ENCODE measurements at regions not wholly inside any gene's neighbourhood (a gene's known extent, or its start where the extent isn't known, plus 50 kb on each side); places are given as distances from the start of the nearest gene placed in this dataset.

GRCh38 chr14:30303350-30303749 lies 255.6 kb upstream of the G2E3 start:
- no peaks in the 10 kb centered on the region for H3K4me1 ChIP-seq (ENCODE audit: insufficient read depth, low read length)
- H3T11ph ChIP-seq (ENCODE audit: low read length), result no peak overlapping the region
- H4K91ac ChIP-seq (ENCODE audit: insufficient read length, low read depth, low read length), result no peak overlapping the region
- H3K79me2 ChIP-seq (ENCODE audit: insufficient read depth, low read length), result no peaks in the 10 kb centered on the region
- H3K23ac ChIP-seq (ENCODE audit: insufficient read length, low read depth, low read length), result no peak overlapping the region
- H3K9me3 ChIP-seq (ENCODE audit: control insufficient read depth, low read depth, low read length), result no peaks in the 10 kb centered on the region
- H3K27me3 ChIP-seq (ENCODE audit: insufficient read depth, low read length), result no peaks in the 10 kb centered on the region
- no peak overlapping the region for H3K27ac ChIP-seq (ENCODE audit: insufficient read length, low read depth, low read length)
- H2BK12ac ChIP-seq (ENCODE audit: insufficient read length, low read depth, low read length), result no peak overlapping the region
- Mint-ChIP-seq H3K4me3 (no peak overlapping the region), H3K27ac (no peak overlapping the region), H3K4me1 (no peaks in the 10 kb centered on the region), H3K9me3 (no peaks in the 10 kb centered on the region; a peak in 1 of 5 replicates), H3K36me3 (ENCODE audit: insufficient read depth in 1 of 3, low read depth in 3 of 3) (no peaks in the 10 kb centered on the region; a peak in 1 of 7 replicates), H3K27me3 (ENCODE audit: low read depth) (no peaks in the 10 kb centered on the region)
- H3K4me2 ChIP-seq (ENCODE audit: insufficient read depth, insufficient read length, low read length), result no peak overlapping the region
- no peak overlapping the region for H3K9ac ChIP-seq (ENCODE audit: extremely low read depth, insufficient read length, low read length)
- no peak overlapping the region for H2AK5ac ChIP-seq (ENCODE audit: insufficient read length, low read length)
- no peak overlapping the region for H3K4ac ChIP-seq (ENCODE audit: low read depth, low read length)
- no peak overlapping the region for H2BK5ac ChIP-seq (ENCODE audit: insufficient read length, low read length)
- no peak for DNase-seq
- 100% methylated on average over 1 of the region's 1 CpG for WGBS (ENCODE audit: extremely low coverage, insufficient read length, low lambda C conversion rate)
- no peaks in the 10 kb centered on the region for H3K79me1 ChIP-seq (ENCODE audit: insufficient read depth, low read depth, low read length, poor library complexity, severe bottlenecking)
- no peak overlapping the region for H2BK15ac ChIP-seq (ENCODE audit: low read depth, low read length)
- TF ChIP-seq CTCF (conservative IDR thresholded peaks at IDR 0.05), result no peak
- no peak overlapping the region for H2BK20ac ChIP-seq (ENCODE audit: low read depth, low read length, poor library complexity, severe bottlenecking)
- H3K23me2 ChIP-seq (ENCODE audit: insufficient read length, low read depth, low read length, poor library complexity, severe bottlenecking), result no peaks in the 10 kb centered on the region
- no peaks in the 10 kb centered on the region for H4K20me1 ChIP-seq (ENCODE audit: control insufficient read depth, insufficient read depth, insufficient read length)
- no peak overlapping the region for H3K56ac ChIP-seq (ENCODE audit: insufficient read length, low read depth, low read length)
- no peak overlapping the region for H3K18ac ChIP-seq (ENCODE audit: insufficient read length, low read depth, low read length)
- H4K8ac ChIP-seq (replicated peaks; ENCODE audit: insufficient read length, low read depth, low read length), result no peak overlapping the region
- no peak overlapping the region for H3K14ac ChIP-seq (ENCODE audit: insufficient read depth, low read length)
- H4K5ac ChIP-seq (ENCODE audit: insufficient read length, low read depth, low read length), result no peak overlapping the region
- no peak overlapping the region for H2AFZ ChIP-seq (ENCODE audit: low read length)
- H2BK120ac ChIP-seq (ENCODE audit: low read depth, low read length, poor library complexity, severe bottlenecking), result no peak overlapping the region

Measured in H9 (cell line).